Liver (tissue), 3 donors: ENCODE measurements at regions not wholly inside any gene's neighbourhood (a gene's known extent, or its start where the extent isn't known, plus 50 kb on each side); places are given as distances from the start of the nearest gene placed in this dataset.

Experiments
- ATF3 ChIP-seq: IDR thresholded peaks from 2 replicates; pipeline ENCODE4 v1.6.1; 2016; ENCODE audit warnings: antibody characterized with exemption
- RAD21 ChIP-seq, 2 donors: IDR thresholded peaks; 2 replicates each; pipeline ENCODE4 v1.6.1; 2016; ENCODE audit warnings: antibody characterized with exemption in 2 of 2, mild to moderate bottlenecking in 2 of 2
- YY1 ChIP-seq: IDR thresholded peaks from 2 replicates; pipeline ENCODE4 v1.6.1; 2016; ENCODE audit warnings: antibody characterized with exemption, mild to moderate bottlenecking
- TF ChIP-seq, protein P1 (sequence below): fragments of 150-350 bp; IDR thresholded peaks from 2 replicates; pipeline ENCODE4 v1.5.1; 2017; ENCODE audit warnings: improper control_type of control experiment, low read depth, low read length; ENCODE audit not compliant: missing input control
- TF ChIP-seq, protein P2 (sequence below): IDR thresholded peaks from 2 replicates; pipeline ENCODE4 v1.6.1; 2016; ENCODE audit warnings: antibody characterized with exemption
- donor health status: healthy.
- donor health status: healthy.

GRCh38 chr6:68080074-68080473 is 555.0 kb upstream of the ADGRB3 start:
- TF ChIP-seq, protein P1, sequence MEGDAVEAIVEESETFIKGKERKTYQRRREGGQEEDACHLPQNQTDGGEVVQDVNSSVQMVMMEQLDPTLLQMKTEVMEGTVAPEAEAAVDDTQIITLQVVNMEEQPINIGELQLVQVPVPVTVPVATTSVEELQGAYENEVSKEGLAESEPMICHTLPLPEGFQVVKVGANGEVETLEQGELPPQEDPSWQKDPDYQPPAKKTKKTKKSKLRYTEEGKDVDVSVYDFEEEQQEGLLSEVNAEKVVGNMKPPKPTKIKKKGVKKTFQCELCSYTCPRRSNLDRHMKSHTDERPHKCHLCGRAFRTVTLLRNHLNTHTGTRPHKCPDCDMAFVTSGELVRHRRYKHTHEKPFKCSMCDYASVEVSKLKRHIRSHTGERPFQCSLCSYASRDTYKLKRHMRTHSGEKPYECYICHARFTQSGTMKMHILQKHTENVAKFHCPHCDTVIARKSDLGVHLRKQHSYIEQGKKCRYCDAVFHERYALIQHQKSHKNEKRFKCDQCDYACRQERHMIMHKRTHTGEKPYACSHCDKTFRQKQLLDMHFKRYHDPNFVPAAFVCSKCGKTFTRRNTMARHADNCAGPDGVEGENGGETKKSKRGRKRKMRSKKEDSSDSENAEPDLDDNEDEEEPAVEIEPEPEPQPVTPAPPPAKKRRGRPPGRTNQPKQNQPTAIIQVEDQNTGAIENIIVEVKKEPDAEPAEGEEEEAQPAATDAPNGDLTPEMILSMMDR: no peak
- TF ChIP-seq RAD21 (IDR thresholded peaks at IDR 0.05) (no peak), YY1 (no peak), ATF3 (no peak)
- TF ChIP-seq, protein P2, sequence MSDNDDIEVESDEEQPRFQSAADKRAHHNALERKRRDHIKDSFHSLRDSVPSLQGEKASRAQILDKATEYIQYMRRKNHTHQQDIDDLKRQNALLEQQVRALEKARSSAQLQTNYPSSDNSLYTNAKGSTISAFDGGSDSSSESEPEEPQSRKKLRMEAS: no peak
